ENCODE measurements at regions not wholly inside any gene's neighbourhood (a gene's known extent, or its start where the extent isn't known, plus 50 kb on each side); places are given as distances from the start of the nearest gene placed in this dataset.

DNA sequence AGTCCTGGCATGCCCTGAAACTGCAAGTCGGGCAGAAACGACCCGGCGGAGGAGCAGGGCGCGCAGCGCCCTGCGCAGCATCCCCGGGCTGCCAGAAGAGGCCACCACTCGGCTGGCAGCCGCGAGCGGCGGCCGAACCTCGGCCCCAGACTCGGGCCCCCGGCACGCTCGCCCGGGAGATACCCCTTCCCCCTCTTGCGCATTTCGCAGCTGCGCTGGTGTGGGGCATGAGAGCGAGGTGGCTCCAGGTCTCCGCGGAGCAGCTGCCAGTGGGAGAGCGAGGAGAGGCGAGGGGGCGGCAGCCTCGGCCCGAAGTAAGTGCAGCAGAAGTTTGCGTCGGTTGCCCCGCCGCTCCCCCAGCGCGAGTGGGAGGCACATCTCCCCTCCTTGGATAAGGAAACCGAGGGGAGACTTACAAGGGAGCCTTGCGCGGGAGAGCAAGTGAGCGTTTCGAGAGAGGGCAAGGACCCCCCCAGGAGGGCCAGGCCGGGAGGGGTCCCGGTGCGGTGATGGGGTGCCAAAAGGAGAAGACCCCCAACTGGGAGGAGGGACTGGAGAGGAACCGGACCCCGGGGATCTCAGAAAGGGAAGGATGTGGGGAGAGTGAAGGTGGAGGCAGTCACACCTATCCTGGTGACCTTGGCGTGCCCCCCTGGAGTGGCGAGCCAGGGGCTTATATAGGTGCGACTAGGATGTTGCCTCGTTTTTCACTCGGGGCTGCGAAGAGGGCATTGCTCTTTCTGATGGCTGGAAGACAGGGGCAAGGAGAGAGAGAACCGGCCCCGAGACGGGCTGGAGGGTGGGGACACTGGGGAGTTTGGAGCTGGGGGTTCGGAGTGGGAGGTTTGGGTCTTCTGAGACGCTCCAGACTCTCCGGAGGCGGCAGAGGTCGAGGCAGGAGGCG lies 256.3 kb downstream of the OTUD1 start:
- POLR2A ChIA-PET: no interaction called here
- H3K4me3 ChIP-seq (ENCODE audit: low read depth, low read length): no peak overlapping the region
- CTCF ChIA-PET: no interaction called here
- no peak for DNase-seq (ENCODE audit: low read depth, low spot score)
- no peak for TF ChIP-seq CTCF (IDR thresholded peaks at IDR 0.05; ENCODE audit: insufficient read depth, low read length, missing control alignments)

- no peak for DNase-seq (ENCODE audit: low read depth, low spot score)
- ChIA-PET CTCF (no interaction called here), POLR2A (no interaction called here)
- H3K4me3 ChIP-seq (ENCODE audit: low read depth, low read length): no peak overlapping the region
- no peak for TF ChIP-seq CTCF (IDR thresholded peaks at IDR 0.05; ENCODE audit: insufficient read depth, low read length, missing control alignments)
These were observed 257.0 kb downstream of the OTUD1 start for GRCh38 chr10:23695825-23696420.

DNA sequence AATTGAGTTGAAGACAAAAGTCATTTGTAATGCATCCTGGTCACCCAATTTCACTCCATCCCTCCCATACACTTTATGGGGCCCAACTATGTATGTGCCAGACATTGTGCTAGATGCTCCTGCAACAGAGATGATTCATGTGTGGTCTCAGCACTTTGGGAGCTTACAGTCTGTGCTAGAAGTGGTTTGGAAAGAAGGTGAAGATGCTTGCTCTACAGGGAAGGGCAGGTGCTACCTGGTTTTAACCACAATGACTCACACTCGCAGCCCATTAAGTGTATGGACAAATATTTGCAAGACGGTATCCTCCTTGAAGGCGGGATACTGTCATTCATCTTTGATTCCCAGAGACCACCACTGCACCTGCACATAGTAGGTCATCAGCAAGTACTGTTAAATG lies 257.6 kb downstream of the OTUD1 start:
- no peak for DNase-seq (ENCODE audit: low read depth, low spot score)
- no peak overlapping the region for H3K4me3 ChIP-seq (ENCODE audit: low read depth, low read length)
- TF ChIP-seq CTCF (IDR thresholded peaks at IDR 0.05; ENCODE audit: insufficient read depth, low read length, missing control alignments): no peak
- ChIA-PET POLR2A (no interaction called here), CTCF (no interaction called here)

DNA sequence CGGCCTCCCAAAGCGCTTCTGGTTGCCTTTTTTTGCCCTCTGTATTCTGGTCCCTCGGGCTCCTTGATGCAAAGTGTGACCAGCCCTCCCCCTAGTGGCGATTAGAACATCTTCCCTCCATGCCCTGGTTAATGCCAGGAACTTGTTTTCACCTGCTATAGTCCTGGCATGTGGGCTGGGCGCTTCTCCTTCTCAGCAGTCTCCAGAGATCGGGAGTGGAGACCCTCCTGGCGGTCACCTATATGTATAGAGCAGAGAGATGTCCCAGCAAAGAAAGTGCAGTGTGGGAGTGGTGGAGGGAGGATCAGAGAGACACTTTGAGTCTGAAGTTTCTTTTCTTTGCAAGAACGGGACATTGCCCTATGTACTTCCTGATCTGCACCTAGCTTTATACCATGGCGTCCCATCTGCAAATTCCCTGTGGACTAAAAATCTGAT lies 264.1 kb downstream of the OTUD1 start:
- ChIA-PET POLR2A (no interaction called here), CTCF (interaction anchor here (1.0 to 2.8 kb wide), 5 partner anchors 164 to 545 kb away, joined by 3 to 15 read pairs (median 3); no protein-coding TSS in a partner anchor)
- peak; percentile 71 for TF ChIP-seq CTCF (IDR thresholded peaks at IDR 0.05; ENCODE audit: insufficient read depth, low read length, missing control alignments)
- DNase-seq (ENCODE audit: low read depth, low spot score): peak; percentile 14
- no peak overlapping the region for H3K4me3 ChIP-seq (ENCODE audit: low read depth, low read length)

DNA sequence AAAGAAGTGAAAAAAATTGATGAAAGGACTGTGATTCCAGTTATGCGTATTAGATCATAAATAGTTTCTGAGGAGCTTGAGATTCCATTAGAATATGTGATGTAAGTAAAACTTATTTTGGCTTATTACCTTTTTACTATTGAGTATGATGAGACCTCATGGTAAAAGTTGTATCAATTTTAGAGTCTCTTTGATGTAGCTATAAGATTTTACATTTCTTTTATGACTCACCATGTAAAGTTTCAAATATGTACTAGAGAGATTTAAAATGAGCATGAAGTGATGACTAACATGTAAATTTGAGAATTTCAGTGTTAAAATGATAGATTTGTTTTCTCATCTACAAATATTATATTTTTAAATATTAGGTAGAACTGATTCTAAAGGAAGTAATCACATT lies 276.5 kb downstream of the OTUD1 start:
- POLR2A ChIA-PET: no interaction called here
- CTCF ChIA-PET: interaction anchor here (1.3 kb wide), 1 partner anchor 14 kb away, joined by 4 read pairs; no protein-coding TSS in a partner anchor
- TF ChIP-seq CTCF (IDR thresholded peaks at IDR 0.05; ENCODE audit: insufficient read depth, low read length, missing control alignments): no peak

DNA sequence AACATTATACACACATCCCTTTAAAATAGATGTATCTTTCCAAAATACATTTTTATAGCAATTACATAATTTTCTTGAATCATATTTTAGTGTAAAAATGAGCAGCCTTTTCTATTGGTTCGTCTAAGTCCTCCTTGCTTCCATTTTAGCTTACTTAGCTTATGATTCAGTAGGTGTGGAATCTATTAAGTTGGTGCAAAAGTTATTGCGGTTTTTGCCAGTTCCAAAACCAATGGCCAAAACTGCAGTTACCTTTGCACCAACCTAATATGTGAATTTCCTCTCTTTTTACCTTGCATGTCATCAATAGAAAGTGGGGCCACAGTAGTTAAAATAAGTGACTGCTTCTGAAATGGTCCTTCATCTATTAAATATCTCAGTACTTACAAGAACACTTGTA lies 279.0 kb downstream of the OTUD1 start:
- ChIA-PET CTCF (no interaction called here), POLR2A (no interaction called here)
- no peak overlapping the region for H3K4me3 ChIP-seq (ENCODE audit: low read depth, low read length)
- TF ChIP-seq CTCF (IDR thresholded peaks at IDR 0.05; ENCODE audit: insufficient read depth, low read length, missing control alignments): no peak
- no peak for DNase-seq (ENCODE audit: low read depth, low spot score)

More for the DNA sequence above, 276.5 kb downstream of the OTUD1 start:
- no peak for DNase-seq (ENCODE audit: low read depth, low spot score)
- no peak overlapping the region for H3K4me3 ChIP-seq (ENCODE audit: low read depth, low read length)

All from AG04449 (cell line).